Upper lobe of left lung (tissue), 4 donors: ENCODE measurements at regions not wholly inside any gene's neighbourhood (a gene's known extent, or its start where the extent isn't known, plus 50 kb on each side); places are given as distances from the start of the nearest gene placed in this dataset.

Source experiments
- EP300 ChIP-seq, 4 donors: sonication (generic); formaldehyde crosslinking; IDR thresholded peaks; one replicate each; pipeline ENCODE4 v1.5.1; 2017; ENCODE audit warnings: antibody characterized with exemption in 4 of 4, control low read depth in 2 of 4
- TF ChIP-seq, protein P1 (sequence below), 6 experiments: fragments of 450-650 bp in 4 of 6; fragments of 200-600 bp in 2 of 6; sonication (generic) in 2 of 6; IDR thresholded peaks; one replicate each; pipeline ENCODE4 v1.5.1; 2016 to 2019; ENCODE audit warnings: antibody characterized with exemption in 6 of 6

DNA sequence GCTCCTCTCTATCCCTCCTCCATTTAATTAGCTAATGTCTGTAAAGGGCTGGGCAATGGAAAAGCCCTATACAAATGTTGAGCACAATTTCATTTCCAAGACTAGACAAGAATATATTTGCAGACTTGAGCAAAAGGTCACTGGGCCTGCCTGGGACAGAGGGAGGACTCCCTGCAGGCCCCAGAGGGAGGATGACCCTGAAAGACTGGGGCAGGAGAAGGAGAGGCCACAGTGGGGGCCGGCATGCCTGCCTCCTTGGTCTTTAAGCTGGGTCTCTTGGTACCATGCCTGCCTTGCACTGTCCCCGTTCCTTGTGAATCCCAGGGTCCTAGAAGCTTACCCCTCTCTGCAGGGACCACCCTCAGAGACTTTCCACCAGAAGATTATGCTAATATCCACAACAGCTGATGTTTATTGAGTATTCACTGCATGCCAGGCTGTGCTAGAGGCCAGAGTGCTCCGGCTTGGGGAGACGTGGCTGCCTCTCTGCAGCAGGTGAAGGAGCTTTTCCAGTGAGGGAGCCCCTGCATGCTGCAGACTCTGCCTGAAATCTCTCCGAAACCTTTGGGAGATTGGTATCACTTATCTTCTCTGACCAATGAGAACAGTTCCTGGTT, 72.7 kb upstream of the HSPA9 start:
- TF ChIP-seq, protein P1, sequence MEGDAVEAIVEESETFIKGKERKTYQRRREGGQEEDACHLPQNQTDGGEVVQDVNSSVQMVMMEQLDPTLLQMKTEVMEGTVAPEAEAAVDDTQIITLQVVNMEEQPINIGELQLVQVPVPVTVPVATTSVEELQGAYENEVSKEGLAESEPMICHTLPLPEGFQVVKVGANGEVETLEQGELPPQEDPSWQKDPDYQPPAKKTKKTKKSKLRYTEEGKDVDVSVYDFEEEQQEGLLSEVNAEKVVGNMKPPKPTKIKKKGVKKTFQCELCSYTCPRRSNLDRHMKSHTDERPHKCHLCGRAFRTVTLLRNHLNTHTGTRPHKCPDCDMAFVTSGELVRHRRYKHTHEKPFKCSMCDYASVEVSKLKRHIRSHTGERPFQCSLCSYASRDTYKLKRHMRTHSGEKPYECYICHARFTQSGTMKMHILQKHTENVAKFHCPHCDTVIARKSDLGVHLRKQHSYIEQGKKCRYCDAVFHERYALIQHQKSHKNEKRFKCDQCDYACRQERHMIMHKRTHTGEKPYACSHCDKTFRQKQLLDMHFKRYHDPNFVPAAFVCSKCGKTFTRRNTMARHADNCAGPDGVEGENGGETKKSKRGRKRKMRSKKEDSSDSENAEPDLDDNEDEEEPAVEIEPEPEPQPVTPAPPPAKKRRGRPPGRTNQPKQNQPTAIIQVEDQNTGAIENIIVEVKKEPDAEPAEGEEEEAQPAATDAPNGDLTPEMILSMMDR (IDR thresholded peaks at IDR 0.05), result no peak
- no peak for TF ChIP-seq EP300 (IDR thresholded peaks at IDR 0.05)
